Left lung (tissue), 4 donors: ENCODE measurements at regions not wholly inside any gene's neighbourhood (a gene's known extent, or its start where the extent isn't known, plus 50 kb on each side); places are given as distances from the start of the nearest gene placed in this dataset.

Source experiments
- ATAC-seq: fragments of 200-7000 bp; cut with Tn5 transposase; one replicate; pipeline ENCODE4 v1.9.1; 2020; ENCODE audit warnings: moderate library complexity
- DNase-seq, 4 donors: peaks; one replicate each; pipeline ENCODE4 v3.0.0-alpha.2; 2013 to 2020
- H3K27ac ChIP-seq, 2 donors: fragments of 200-600 bp; sonication (generic) in 1 of 2; one replicate each; pipeline versions ENCODE4 v1.5.0 to v1.8.0; 2020 to 2021
- H3K27me3 ChIP-seq, 2 donors: fragments of 200-600 bp; sonication (generic) in 1 of 2; one replicate each; pipeline versions ENCODE4 v1.5.0 to v1.8.0; 2020 to 2021
- H3K36me3 ChIP-seq, 2 donors: fragments of 200-600 bp; sonication (generic) in 1 of 2; one replicate each; pipeline versions ENCODE4 v1.5.0 to v1.8.0; 2020 to 2021
- H3K4me1 ChIP-seq, 2 donors: fragments of 200-600 bp; one replicate each; pipeline ENCODE4 v1.8.0; 2021
- H3K4me3 ChIP-seq, 2 donors: fragments of 200-600 bp; sonication (generic) in 1 of 2; one replicate each; pipeline versions ENCODE4 v1.5.0 to v1.8.0; 2020 to 2021; ENCODE audit warnings: mild to moderate bottlenecking in 1 of 2
- H3K9me3 ChIP-seq, 2 donors: fragments of 200-600 bp; sonication (generic) in 1 of 2; one replicate each; pipeline versions ENCODE4 v1.5.0 to v1.8.0; 2020 to 2021
- CTCF ChIP-seq, 2 donors: fragments of 200-600 bp; sonication (generic) in 1 of 2; IDR thresholded peaks; one replicate each; pipeline versions ENCODE4 v1.5.0 to v1.8.0; 2021; ENCODE audit warnings: antibody characterized with exemption in 2 of 2
- intact Hi-C, 2 donors: fragments of 100-400 bp; cut with DNase I; formaldehyde crosslinking; loops; one replicate each; pipeline versions ENCODE4 v1.11.2 to v1.14.2; 2022
- donor health status: DM: no; HTN: yes; CAD: no.
- donor health status: DM: no; HTN: no; CAD: no.

- Histone ChIP-seq H3K27me3 (peaks cover 0 to 7% of the 10 kb centered on the region in 2 donors), H3K9me3 (no peaks in the 10 kb centered on the region), H3K36me3 (no peaks in the 10 kb centered on the region), H3K4me3 (no peak overlapping the region), H3K27ac (no peak overlapping the region), H3K4me1 (no peaks in the 10 kb centered on the region)
- intact Hi-C loops = no loop called here
- DNase-seq (no peak), ATAC-seq (no peak)
- TF ChIP-seq CTCF (IDR thresholded peaks at IDR 0.05) = no peak
These were observed 51.7 kb upstream of the COL13A1 start for GRCh38 chr10:69750011-69750373.

GRCh38 chr10:69750725-69751124 lies 51.0 kb upstream of the COL13A1 start:
- ATAC-seq (no peak), DNase-seq (no peak)
- Histone ChIP-seq H3K36me3 (no peaks in the 10 kb centered on the region), H3K9me3 (no peaks in the 10 kb centered on the region), H3K4me1 (no peaks in the 10 kb centered on the region), H3K4me3 (no peak overlapping the region), H3K27me3 (peaks cover 0 to 7% of the 10 kb centered on the region in 2 donors), H3K27ac (no peak overlapping the region)
- TF ChIP-seq CTCF (IDR thresholded peaks at IDR 0.05) = no peak
- intact Hi-C loops = no loop called here

GRCh38 chr10:69751214-69751613 lies 50.5 kb upstream of the COL13A1 start:
- intact Hi-C loops = no loop called here
- no peak for DNase-seq
- Histone ChIP-seq H3K36me3 (no peaks in the 10 kb centered on the region), H3K4me1 (no peaks in the 10 kb centered on the region), H3K4me3 (no peak overlapping the region), H3K27me3 (peaks cover 0 to 7% of the 10 kb centered on the region in 2 donors), H3K9me3 (no peaks in the 10 kb centered on the region), H3K27ac (no peak overlapping the region)
- no peak for ATAC-seq
- no peak for TF ChIP-seq CTCF (IDR thresholded peaks at IDR 0.05)
